HCT116 (cell line): ENCODE measurements at regions not wholly inside any gene's neighbourhood (a gene's known extent, or its start where the extent isn't known, plus 50 kb on each side); places are given as distances from the start of the nearest gene placed in this dataset.

Experiments
- ATAC-seq: fragments of 200-7000 bp; cut with Tn5 transposase; 2 replicates; pipeline ENCODE4 v1.9.1; 2020; ENCODE audit warnings: mild to moderate bottlenecking, moderate library complexity
- BruUV-seq: library from RNA; stranded (reverse); fragments of 400-500 nt; replicated peaks from 2 replicates; lab custom pipeline; 2021; lab: Mats Ljungman, UMichigan
- CTCF ChIA-PET: fragments of 300-600 bp; sonication (Branson Sonifier 250); formaldehyde crosslinking; loops from one replicate; lab custom pipeline; 2021; ENCODE audit warnings: antibody characterized with exemption; lab: Charles Lee
- POLR2A ChIA-PET: fragments of 300-600, 350-600 bp; sonication (Branson Sonifier 250); formaldehyde crosslinking; loops from one replicate; lab custom pipeline; 2021; ENCODE audit warnings: antibody characterized with exemption; lab: Charles Lee
- RAD21 ChIA-PET, 2 experiments: fragments of 300-600 bp; sonication (Branson Sonifier 250); formaldehyde crosslinking; loops; one replicate each; lab custom pipeline; 2023; ENCODE audit warnings: low total read pairs in 2 of 2; ENCODE audit not compliant: uncharacterized antibody in 2 of 2, unreplicated experiment in 2 of 2, low non-redundant PET in 1 of 2; lab: Charles Lee
- DNase-seq: peaks from one replicate; pipeline ENCODE4 v3.0.0-alpha.2; 2010; ENCODE audit warnings: low read depth, low spot score
- H2AFZ ChIP-seq: fragments of 200-600 bp; shearing (Covaris generic), sonication (generic); 2 replicates; pipeline ENCODE4 v1.6.1; 2017; ENCODE audit warnings: low read depth, mixed run types, mixed read lengths, antibody characterized with exemption, low read length; ENCODE audit not compliant: poor library complexity, severe bottlenecking
- H3K27ac ChIP-seq: 2 replicates; pipeline ENCODE4 v1.5.1; 2012; ENCODE audit warnings: low read depth, low read length
- H3K27me3 ChIP-seq: fragments of 200-600 bp; sonication (generic); 2 replicates; pipeline ENCODE4 v1.6.1; 2016; ENCODE audit warnings: mixed run types, low read length, mixed read lengths; ENCODE audit not compliant: insufficient read depth
- H3K36me3 ChIP-seq, 2 experiments: fragments of 200-500 bp in 1 of 2; fragments of 200-600 bp in 1 of 2; sonication (Bioruptor generic) in 1 of 2; sonication (generic) in 1 of 2; 2 replicates each; pipeline versions ENCODE4 v1.5.1 to v1.6.1; 2014 to 2016; ENCODE audit warnings: low read length in 2 of 2, inconsistent platforms in 1 of 2, mixed read lengths in 1 of 2, mixed run types in 1 of 2; ENCODE audit not compliant: insufficient read depth in 2 of 2, control insufficient read depth in 1 of 2
- H3K4me1 ChIP-seq, 2 experiments: fragments of 200-600 bp in 1 of 2; sonication (generic) in 1 of 2; 2 replicates each; pipeline versions ENCODE4 v1.5.1 to v1.6.1; 2012 to 2017; ENCODE audit warnings: low read length in 2 of 2, inconsistent platforms in 1 of 2, mild to moderate bottlenecking in 1 of 2, mixed read lengths in 1 of 2, mixed run types in 1 of 2, moderate library complexity in 1 of 2; ENCODE audit not compliant: insufficient read depth in 2 of 2, control insufficient read depth in 1 of 2
- H3K4me2 ChIP-seq: fragments of 200-600 bp; sonication (generic); 2 replicates; pipeline ENCODE4 v1.6.1; 2017; ENCODE audit warnings: mixed run types, low read length, mixed read lengths
- H3K4me3 ChIP-seq, 2 experiments: fragments of 200-600 bp in 1 of 2; sonication (generic) in 1 of 2; replicated peaks in 1 of 2; 2 replicates each; pipeline ENCODE4 v1.5.1; 2011 to 2016; ENCODE audit warnings: low read length in 2 of 2, control low read depth in 1 of 2, low read depth in 1 of 2, mild to moderate bottlenecking in 1 of 2, mixed read lengths in 1 of 2, mixed run types in 1 of 2
- H3K79me2 ChIP-seq: fragments of 200-600 bp; sonication (generic); 2 replicates; pipeline ENCODE4 v1.6.1; 2017; ENCODE audit warnings: mild to moderate bottlenecking, mixed run types, low read length, moderate library complexity, mixed read lengths; ENCODE audit not compliant: insufficient read depth
- H3K9ac ChIP-seq: fragments of 200-600 bp; sonication (generic); 2 replicates; pipeline ENCODE4 v1.6.1; 2016; ENCODE audit warnings: low read length, mixed read lengths
- H3K9me2 ChIP-seq: fragments of 200-600 bp; sonication (generic), shearing (Covaris generic); 2 replicates; pipeline ENCODE4 v1.6.1; 2017; ENCODE audit warnings: mixed run types, mild to moderate bottlenecking, moderate library complexity; ENCODE audit not compliant: insufficient read depth
- H3K9me3 ChIP-seq, 2 experiments: fragments of 200-500 bp in 1 of 2; fragments of 200-600 bp in 1 of 2; sonication (Bioruptor generic) in 1 of 2; sonication (generic) in 1 of 2; 2 replicates each; pipeline ENCODE4 v1.6.1; 2014 to 2017; ENCODE audit warnings: low read length in 2 of 2, mixed read lengths in 2 of 2, inconsistent platforms in 1 of 2, low read depth in 1 of 2, mild to moderate bottlenecking in 1 of 2, mixed run types in 1 of 2, moderate library complexity in 1 of 2; ENCODE audit not compliant: control insufficient read depth in 1 of 2, insufficient read depth in 1 of 2
- H4K20me1 ChIP-seq: fragments of 200-600 bp; sonication (generic), shearing (Covaris generic); 2 replicates; pipeline ENCODE4 v1.6.1; 2017; ENCODE audit warnings: mixed run types, mild to moderate bottlenecking, moderate library complexity; ENCODE audit not compliant: insufficient read depth
- EZH2 ChIP-seq: fragments of 200-600 bp; sonication (generic); IDR thresholded peaks from 2 replicates; pipeline ENCODE4 v1.6.1; 2017; ENCODE audit warnings: antibody characterized with exemption, mixed run types
- REST ChIP-seq: IDR thresholded peaks from 2 replicates; pipeline ENCODE4 v1.6.1; 2012; ENCODE audit warnings: low read depth
- ZBTB33 ChIP-seq: IDR thresholded peaks from 2 replicates; pipeline ENCODE4 v1.6.1; 2011; ENCODE audit warnings: mild to moderate bottlenecking, low read length, moderate library complexity; ENCODE audit not compliant: insufficient replicate concordance; ENCODE audit errors: extremely low read depth
- ZFX ChIP-seq: fragments of 450-650 bp; IDR thresholded peaks from 2 replicates; pipeline ENCODE4 v1.6.1; 2017
- ZNF274 ChIP-seq: fragments of 200-500 bp; sonication (Bioruptor generic); IDR thresholded peaks from 2 replicates; pipeline ENCODE4 v1.6.1; 2014; ENCODE audit warnings: mild to moderate bottlenecking, low read depth, low read length, inconsistent platforms
- intact Hi-C: fragments of 100-400 bp; cut with micrococcal nuclease; formaldehyde crosslinking; loops from 2 replicates; pipeline ENCODE4 v1.10.0; 2022

GRCh38 chr5:52725065-52725746 is 62.5 kb upstream of the ITGA1 start:
- no peak overlapping the region for H3K27ac ChIP-seq
- no peaks in the 10 kb centered on the region for H3K79me2 ChIP-seq
- POLR2A ChIA-PET = no interaction called here
- no peak overlapping the region for H3K4me3 ChIP-seq
- CTCF ChIA-PET = no interaction called here
- H3K27me3 ChIP-seq = no peaks in the 10 kb centered on the region
- no peaks in the 10 kb centered on the region for H4K20me1 ChIP-seq
- no peak for ATAC-seq
- H3K9me3 ChIP-seq = no peaks in the 10 kb centered on the region
- RAD21 ChIA-PET = no interaction called here
- no peak for DNase-seq
- intact Hi-C loops = no loop called here
- no peaks in the 10 kb centered on the region for H3K4me1 ChIP-seq
- H3K4me2 ChIP-seq = no peak overlapping the region
- H2AFZ ChIP-seq = no peak overlapping the region
- no peaks in the 10 kb centered on the region for H3K36me3 ChIP-seq
- TF ChIP-seq EZH2 (no peak), ZBTB33 (no peak), ZNF274 (no peak), ZFX (no peak), REST (no peak)
- no peaks in the 10 kb centered on the region for H3K9me2 ChIP-seq
- no TSS peak for BruUV-seq
- H3K9ac ChIP-seq = no peak overlapping the region
